ENCODE measurements at regions not wholly inside any gene's neighbourhood (a gene's known extent, or its start where the extent isn't known, plus 50 kb on each side); places are given as distances from the start of the nearest gene placed in this dataset.
A peak's percentile ranks its signal among the peaks of the same experiment; 100 is the strongest.

- no peak overlapping the region for H3K4me3 ChIP-seq (ENCODE audit: control insufficient read depth, low read depth, low read length)
- TF ChIP-seq CTCF (IDR thresholded peaks at IDR 0.05; ENCODE audit: control insufficient read depth, insufficient read depth, low read depth, low read length, missing control alignments): no peak
- DNase-seq (ENCODE audit: low read depth): no peak
Measured at GRCh38 chr9:115442054-115442453, 324.1 kb upstream of the TNC start.

- DNase-seq (ENCODE audit: low read depth): no peak
- no peak for TF ChIP-seq CTCF (IDR thresholded peaks at IDR 0.05; ENCODE audit: control insufficient read depth, insufficient read depth, low read depth, low read length, missing control alignments)
- H3K4me3 ChIP-seq (ENCODE audit: control insufficient read depth, low read depth, low read length): no peak overlapping the region
Measured at GRCh38 chr9:115443890-115444289, 325.9 kb upstream of the TNC start.

GRCh38 chr9:115444959-115445358 is 327.0 kb upstream of the TNC start:
- no peak overlapping the region for H3K4me3 ChIP-seq (ENCODE audit: control insufficient read depth, low read depth, low read length)
- no peak for DNase-seq (ENCODE audit: low read depth)
- TF ChIP-seq CTCF (IDR thresholded peaks at IDR 0.05; ENCODE audit: control insufficient read depth, insufficient read depth, low read depth, low read length, missing control alignments): no peak

GRCh38 chr9:115445655-115446054 is 327.7 kb upstream of the TNC start:
- H3K4me3 ChIP-seq (ENCODE audit: control insufficient read depth, low read depth, low read length): no peak overlapping the region
- no peak for TF ChIP-seq CTCF (IDR thresholded peaks at IDR 0.05; ENCODE audit: control insufficient read depth, insufficient read depth, low read depth, low read length, missing control alignments)
- DNase-seq (ENCODE audit: low read depth): no peak

GRCh38 chr9:115456515-115456914 is 338.6 kb upstream of the TNC start:
- no peak for TF ChIP-seq CTCF (IDR thresholded peaks at IDR 0.05; ENCODE audit: control insufficient read depth, insufficient read depth, low read depth, low read length, missing control alignments)
- H3K4me3 ChIP-seq (ENCODE audit: control insufficient read depth, low read depth, low read length): no peak overlapping the region
- peak; percentile 49 for DNase-seq (ENCODE audit: low read depth)

- TF ChIP-seq CTCF (IDR thresholded peaks at IDR 0.05; ENCODE audit: control insufficient read depth, insufficient read depth, low read depth, low read length, missing control alignments): no peak
- DNase-seq (ENCODE audit: low read depth): no peak
- H3K4me3 ChIP-seq (ENCODE audit: control insufficient read depth, low read depth, low read length): no peak overlapping the region
Measured at GRCh38 chr9:115461280-115461679, 343.3 kb upstream of the TNC start.

- no peak for DNase-seq (ENCODE audit: low read depth)
- H3K4me3 ChIP-seq (ENCODE audit: control insufficient read depth, low read depth, low read length): no peak overlapping the region
- TF ChIP-seq CTCF (IDR thresholded peaks at IDR 0.05; ENCODE audit: control insufficient read depth, insufficient read depth, low read depth, low read length, missing control alignments): no peak
Measured at GRCh38 chr9:115462623-115463022, 344.7 kb upstream of the TNC start.

Measured in AG09309 (cell line).